ENCODE measurements at regions not wholly inside any gene's neighbourhood (a gene's known extent, or its start where the extent isn't known, plus 50 kb on each side); places are given as distances from the start of the nearest gene placed in this dataset.
"Not testable (repeated sequence)": the region's sequence is repeated elsewhere in the genome, so short reads cannot be mapped to it uniquely, and the experiment has no call there.

- no peak for TF ChIP-seq CTCF (IDR thresholded peaks at IDR 0.05; ENCODE audit: control insufficient read depth, extremely low read depth, insufficient read depth)
- no peak overlapping the region for H3K4me3 ChIP-seq (ENCODE audit: low read depth, low read length)
- DNase-seq (ENCODE audit: low read depth) = no peak
Measured at GRCh38 chr6:68069921-68070710, 565.0 kb upstream of the ADGRB3 start.

DNA sequence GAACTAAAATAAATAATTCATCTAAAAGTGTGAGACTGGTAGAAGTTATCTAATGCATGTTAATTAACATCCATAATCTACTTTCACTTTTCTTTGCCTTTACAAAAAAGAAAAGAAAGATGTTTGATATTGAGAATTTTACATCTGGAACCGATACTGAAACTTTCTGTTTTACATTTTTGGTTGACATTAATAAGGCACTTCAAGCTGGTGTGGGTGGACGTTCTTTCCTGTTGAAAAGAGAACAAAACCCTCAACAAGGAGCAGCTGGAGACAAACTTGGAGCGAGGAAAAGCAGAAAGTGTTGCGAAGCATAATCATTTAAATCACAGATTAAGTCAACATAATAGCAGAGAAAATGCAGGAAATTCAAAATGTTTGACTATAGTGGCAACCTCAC, 575.2 kb upstream of the ADGRB3 start:
- no peak overlapping the region for H3K4me3 ChIP-seq (ENCODE audit: low read depth, low read length)
- no peak for DNase-seq (ENCODE audit: low read depth)

GRCh38 chr6:68059261-68059660, 575.8 kb upstream of the ADGRB3 start:
- TF ChIP-seq CTCF (IDR thresholded peaks at IDR 0.05; ENCODE audit: control insufficient read depth, extremely low read depth, insufficient read depth) = no peak
- H3K4me3 ChIP-seq (ENCODE audit: low read depth, low read length) = no peak overlapping the region
- no peak for DNase-seq (ENCODE audit: low read depth)

More for the DNA sequence above, 575.2 kb upstream of the ADGRB3 start:
- TF ChIP-seq CTCF (IDR thresholded peaks at IDR 0.05; ENCODE audit: control insufficient read depth, extremely low read depth, insufficient read depth) = no peak

DNA sequence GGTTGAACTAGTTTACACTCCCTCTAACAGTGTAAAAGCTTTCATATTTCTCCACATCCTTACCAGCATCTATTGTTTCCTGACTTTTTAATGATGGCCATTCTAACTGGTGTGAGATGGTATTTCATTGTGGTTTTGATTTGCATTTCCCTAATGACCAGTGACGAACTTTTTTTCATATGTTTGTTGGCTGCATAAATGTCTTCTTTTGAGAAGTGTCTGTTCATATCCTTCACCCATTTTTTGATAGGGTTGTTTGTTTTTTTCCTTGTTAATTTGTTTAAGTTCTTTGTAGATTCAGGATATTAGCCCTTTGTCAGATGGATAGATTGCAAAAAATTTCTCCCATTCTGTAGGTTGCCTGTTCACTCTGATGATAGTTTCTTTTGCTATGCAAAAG, 578.5 kb upstream of the ADGRB3 start:
- H3K4me3 ChIP-seq (ENCODE audit: low read depth, low read length) = not testable (repeated sequence)

DNA sequence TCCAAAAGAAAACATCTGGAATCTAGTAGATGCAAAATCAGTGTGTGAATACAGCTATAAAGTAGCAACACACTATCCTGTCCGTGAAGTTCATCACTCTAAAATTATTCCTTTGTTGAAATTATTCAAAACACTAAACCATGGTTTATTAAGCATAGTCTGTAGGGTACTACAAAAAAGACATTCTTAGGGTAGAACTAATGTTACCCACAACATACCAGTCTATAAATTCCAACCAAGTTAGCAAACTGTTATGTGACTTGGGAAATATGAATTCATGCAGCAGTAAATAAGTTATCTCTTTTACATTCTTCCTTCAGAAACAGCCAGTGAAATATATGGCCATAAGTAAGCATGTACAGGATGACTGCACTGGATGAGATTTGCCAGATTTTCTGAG, 580.3 kb upstream of the ADGRB3 start:
- no peak overlapping the region for H3K4me3 ChIP-seq (ENCODE audit: low read depth, low read length)
- no peak for TF ChIP-seq CTCF (IDR thresholded peaks at IDR 0.05; ENCODE audit: control insufficient read depth, extremely low read depth, insufficient read depth)
- no peak for DNase-seq (ENCODE audit: low read depth)

More for the DNA sequence above, 578.5 kb upstream of the ADGRB3 start:
- DNase-seq (ENCODE audit: low read depth) = not testable (repeated sequence)

GRCh38 chr6:68053805-68054373, 581.2 kb upstream of the ADGRB3 start:
- no peak for DNase-seq (ENCODE audit: low read depth)
- no peak for TF ChIP-seq CTCF (IDR thresholded peaks at IDR 0.05; ENCODE audit: control insufficient read depth, extremely low read depth, insufficient read depth)
- no peak overlapping the region for H3K4me3 ChIP-seq (ENCODE audit: low read depth, low read length)

GRCh38 chr6:68052234-68052633, 582.8 kb upstream of the ADGRB3 start:
- no peak overlapping the region for H3K4me3 ChIP-seq (ENCODE audit: low read depth, low read length)
- TF ChIP-seq CTCF (IDR thresholded peaks at IDR 0.05; ENCODE audit: control insufficient read depth, extremely low read depth, insufficient read depth) = no peak
- no peak for DNase-seq (ENCODE audit: low read depth)

All from LNCaP clone FGC (cell line).